Left renal pelvis (tissue), 4 donors: ENCODE measurements at regions not wholly inside any gene's neighbourhood (a gene's known extent, or its start where the extent isn't known, plus 50 kb on each side); places are given as distances from the start of the nearest gene placed in this dataset.

Source experiments
- DNase-seq, 4 donors: peaks; one replicate each; pipeline ENCODE4 v3.0.0-alpha.2; 2013; ENCODE audit warnings: low read depth in 4 of 4, low spot score in 3 of 4

GRCh38 chr1:199747984-199748383 is 279.5 kb upstream of the NR5A2 start:
- DNase-seq, result peak in 3 of 4 donors; percentile 31 to 47 (median 38)

- no peak for DNase-seq
Measured at GRCh38 chr1:199751506-199751905, 276.0 kb upstream of the NR5A2 start.

GRCh38 chr1:199751962-199752687 is 275.4 kb upstream of the NR5A2 start:
- DNase-seq, result no peak

GRCh38 chr1:199752688-199753027 is 274.9 kb upstream of the NR5A2 start:
- DNase-seq, result no peak

- DNase-seq, result no peak
Measured at GRCh38 chr1:199753513-199753912, 274.0 kb upstream of the NR5A2 start.

- no peak for DNase-seq
Measured at GRCh38 chr1:199756066-199756465, 271.4 kb upstream of the NR5A2 start.

- no peak for DNase-seq
Measured at GRCh38 chr1:199758626-199759255, 268.8 kb upstream of the NR5A2 start.

- no peak for DNase-seq
Measured at GRCh38 chr1:199759268-199759730, 268.2 kb upstream of the NR5A2 start.

GRCh38 chr1:199762572-199762971 is 264.9 kb upstream of the NR5A2 start:
- DNase-seq, result no peak

GRCh38 chr1:199766218-199766792 is 261.2 kb upstream of the NR5A2 start:
- DNase-seq, result no peak

GRCh38 chr1:199767700-199768099 is 259.8 kb upstream of the NR5A2 start:
- no peak for DNase-seq

- no peak for DNase-seq
Measured at GRCh38 chr1:199774433-199775089, 252.9 kb upstream of the NR5A2 start.

GRCh38 chr1:199776768-199777497 is 250.6 kb upstream of the NR5A2 start:
- no peak for DNase-seq

- DNase-seq, result peak in 3 of 4 donors; percentile 6 to 25 (median 10)
Measured at GRCh38 chr1:199778324-199778955, 249.1 kb upstream of the NR5A2 start.

- DNase-seq, result no peak
Measured at GRCh38 chr1:199780091-199780490, 247.4 kb upstream of the NR5A2 start.

GRCh38 chr1:199780948-199781670 is 246.4 kb upstream of the NR5A2 start:
- DNase-seq, result no peak

- DNase-seq, result no peak
Measured at GRCh38 chr1:199784138-199784895, 243.2 kb upstream of the NR5A2 start.

- DNase-seq, result no peak
Measured at GRCh38 chr1:199786695-199787094, 240.8 kb upstream of the NR5A2 start.

- no peak for DNase-seq
Measured at GRCh38 chr1:199789141-199789540, 238.4 kb upstream of the NR5A2 start.
